ENCODE measurements at regions not wholly inside any gene's neighbourhood (a gene's known extent, or its start where the extent isn't known, plus 50 kb on each side); places are given as distances from the start of the nearest gene placed in this dataset.

GRCh38 chr9:108688676-108689075, 167.1 kb downstream of the ACTL7B start:
- Histone ChIP-seq H3K9me1 (replicated peaks; ENCODE audit: control insufficient read depth, extremely low read depth, insufficient read depth, low read length) (no peaks in the 10 kb centered on the region), H3K36me3 (ENCODE audit: control insufficient read depth in 2 of 2, extremely low read depth in 1 of 2, insufficient read depth in 2 of 2, low read length in 2 of 2) (no peaks in the 10 kb centered on the region), H3K27me3 (ENCODE audit: control insufficient read depth in 2 of 2, insufficient read depth in 2 of 2, low read length in 2 of 2) (no peaks in the 10 kb centered on the region), H3K27ac (ENCODE audit: insufficient read depth, low read depth, low read length) (no peak overlapping the region), H3K4me3 (replicated peaks in 1 of 3; ENCODE audit: insufficient read depth in 1 of 3, low read depth in 1 of 3, low read length in 3 of 3) (no peak overlapping the region), H3K9me3 (replicated peaks; ENCODE audit: control insufficient read depth, insufficient read depth, low read length) (no peaks in the 10 kb centered on the region), H3K4me1 (ENCODE audit: control insufficient read depth, extremely low read depth, insufficient read depth, low read length) (no peaks in the 10 kb centered on the region), H3K9ac (replicated peaks; ENCODE audit: extremely low read depth, insufficient read depth, low read length) (no peak overlapping the region), H4K20me1 (replicated peaks; ENCODE audit: control insufficient read depth, extremely low read depth, insufficient read depth, low read length) (no peaks in the 10 kb centered on the region), H3K79me2 (ENCODE audit: control insufficient read depth, insufficient read depth, low read length) (no peaks in the 10 kb centered on the region), H3K4me2 (ENCODE audit: insufficient read depth, low read length) (no peak overlapping the region), H2AFZ (ENCODE audit: low read depth, low read length) (no peak overlapping the region)
- ChIA-PET CTCF (no interaction called here), POLR2A (no interaction called here)
- TF ChIP-seq MYC (IDR thresholded peaks at IDR 0.05; ENCODE audit: low read depth, low read length) (no peak), POLR2AphosphoS5 (IDR thresholded peaks at IDR 0.05; ENCODE audit: insufficient read depth, low read depth, low read length) (no peak), FOS (IDR thresholded peaks at IDR 0.05; ENCODE audit: borderline replicate concordance, insufficient read depth, low read length) (no peak)
- dilution Hi-C loops (cut with MboI; ENCODE audit: extremely low pct_ligation_motif_present, low sequenced_read_pairs): no loop called here
- no peak for DNase-seq (ENCODE audit: low read depth, low spot score)
- FAIRE-seq: no peak
- intact Hi-C loops (cut with micrococcal nuclease): no loop called here
- no TSS peak for BruUV-seq (replicated peaks)

- no peak overlapping the region for H3K9ac ChIP-seq (replicated peaks; ENCODE audit: extremely low read depth, insufficient read depth, low read length)
- no peak overlapping the region for H3K4me2 ChIP-seq (ENCODE audit: insufficient read depth, low read length)
- dilution Hi-C loops (cut with MboI; ENCODE audit: extremely low pct_ligation_motif_present, low sequenced_read_pairs): no loop called here
- no peak overlapping the region for H3K4me3 ChIP-seq (replicated peaks in 1 of 3; ENCODE audit: insufficient read depth in 1 of 3, low read depth in 1 of 3, low read length in 3 of 3)
- H3K9me1 ChIP-seq (replicated peaks; ENCODE audit: control insufficient read depth, extremely low read depth, insufficient read depth, low read length): no peaks in the 10 kb centered on the region
- H2AFZ ChIP-seq (ENCODE audit: low read depth, low read length): no peak overlapping the region
- DNase-seq (ENCODE audit: low read depth, low spot score) (no peak), FAIRE-seq (no peak)
- no peaks in the 10 kb centered on the region for H3K27me3 ChIP-seq (ENCODE audit: control insufficient read depth in 2 of 2, insufficient read depth in 2 of 2, low read length in 2 of 2)
- TF ChIP-seq POLR2A (IDR thresholded peaks at IDR 0.05; ENCODE audit: low read depth, low read length) (no peak), POLR2AphosphoS5 (IDR thresholded peaks at IDR 0.05; ENCODE audit: insufficient read depth, low read depth, low read length) (no peak), MYC (IDR thresholded peaks at IDR 0.05; ENCODE audit: low read depth, low read length) (no peak), FOS (IDR thresholded peaks at IDR 0.05; ENCODE audit: borderline replicate concordance, insufficient read depth, low read length) (no peak), GATA2 (IDR thresholded peaks at IDR 0.05; ENCODE audit: insufficient read depth, insufficient read length, low read depth, low read length) (no peak), JUN (IDR thresholded peaks at IDR 0.05; ENCODE audit: borderline replicate concordance, insufficient read depth, insufficient read length, low read depth) (no peak), EZH2 (IDR thresholded peaks at IDR 0.05; ENCODE audit: borderline replicate concordance, low read depth, low read length, severe bottlenecking) (no peak)
- TF ChIP-seq, protein P1, sequence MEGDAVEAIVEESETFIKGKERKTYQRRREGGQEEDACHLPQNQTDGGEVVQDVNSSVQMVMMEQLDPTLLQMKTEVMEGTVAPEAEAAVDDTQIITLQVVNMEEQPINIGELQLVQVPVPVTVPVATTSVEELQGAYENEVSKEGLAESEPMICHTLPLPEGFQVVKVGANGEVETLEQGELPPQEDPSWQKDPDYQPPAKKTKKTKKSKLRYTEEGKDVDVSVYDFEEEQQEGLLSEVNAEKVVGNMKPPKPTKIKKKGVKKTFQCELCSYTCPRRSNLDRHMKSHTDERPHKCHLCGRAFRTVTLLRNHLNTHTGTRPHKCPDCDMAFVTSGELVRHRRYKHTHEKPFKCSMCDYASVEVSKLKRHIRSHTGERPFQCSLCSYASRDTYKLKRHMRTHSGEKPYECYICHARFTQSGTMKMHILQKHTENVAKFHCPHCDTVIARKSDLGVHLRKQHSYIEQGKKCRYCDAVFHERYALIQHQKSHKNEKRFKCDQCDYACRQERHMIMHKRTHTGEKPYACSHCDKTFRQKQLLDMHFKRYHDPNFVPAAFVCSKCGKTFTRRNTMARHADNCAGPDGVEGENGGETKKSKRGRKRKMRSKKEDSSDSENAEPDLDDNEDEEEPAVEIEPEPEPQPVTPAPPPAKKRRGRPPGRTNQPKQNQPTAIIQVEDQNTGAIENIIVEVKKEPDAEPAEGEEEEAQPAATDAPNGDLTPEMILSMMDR (IDR thresholded peaks at IDR 0.05; ENCODE audit: extremely low read depth in 1 of 2, insufficient read depth in 1 of 2, low read depth in 1 of 2, low read length in 2 of 2): no peak
- TF ChIP-seq, protein P2, sequence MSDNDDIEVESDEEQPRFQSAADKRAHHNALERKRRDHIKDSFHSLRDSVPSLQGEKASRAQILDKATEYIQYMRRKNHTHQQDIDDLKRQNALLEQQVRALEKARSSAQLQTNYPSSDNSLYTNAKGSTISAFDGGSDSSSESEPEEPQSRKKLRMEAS (IDR thresholded peaks at IDR 0.05; ENCODE audit: insufficient read depth, insufficient read length): no peak
- no TSS peak for BruUV-seq (replicated peaks)
- no peaks in the 10 kb centered on the region for H3K9me3 ChIP-seq (replicated peaks; ENCODE audit: control insufficient read depth, insufficient read depth, low read length)
- no peaks in the 10 kb centered on the region for H4K20me1 ChIP-seq (replicated peaks; ENCODE audit: control insufficient read depth, extremely low read depth, insufficient read depth, low read length)
- ChIA-PET CTCF (no interaction called here), POLR2A (no interaction called here)
- H3K4me1 ChIP-seq (ENCODE audit: control insufficient read depth, extremely low read depth, insufficient read depth, low read length): no peaks in the 10 kb centered on the region
- H3K36me3 ChIP-seq (ENCODE audit: control insufficient read depth in 2 of 2, extremely low read depth in 1 of 2, insufficient read depth in 2 of 2, low read length in 2 of 2): no peaks in the 10 kb centered on the region
- H3K79me2 ChIP-seq (ENCODE audit: control insufficient read depth, insufficient read depth, low read length): no peaks in the 10 kb centered on the region
- no peak overlapping the region for H3K27ac ChIP-seq (ENCODE audit: insufficient read depth, low read depth, low read length)
- intact Hi-C loops (cut with micrococcal nuclease): no loop called here
Measured at GRCh38 chr9:108688051-108688450, 167.7 kb downstream of the ACTL7B start.

Measured in endothelial cell of umbilical vein (primary cell).